ENCODE measurements at regions not wholly inside any gene's neighbourhood (a gene's known extent, or its start where the extent isn't known, plus 50 kb on each side); places are given as distances from the start of the nearest gene placed in this dataset.

DNA sequence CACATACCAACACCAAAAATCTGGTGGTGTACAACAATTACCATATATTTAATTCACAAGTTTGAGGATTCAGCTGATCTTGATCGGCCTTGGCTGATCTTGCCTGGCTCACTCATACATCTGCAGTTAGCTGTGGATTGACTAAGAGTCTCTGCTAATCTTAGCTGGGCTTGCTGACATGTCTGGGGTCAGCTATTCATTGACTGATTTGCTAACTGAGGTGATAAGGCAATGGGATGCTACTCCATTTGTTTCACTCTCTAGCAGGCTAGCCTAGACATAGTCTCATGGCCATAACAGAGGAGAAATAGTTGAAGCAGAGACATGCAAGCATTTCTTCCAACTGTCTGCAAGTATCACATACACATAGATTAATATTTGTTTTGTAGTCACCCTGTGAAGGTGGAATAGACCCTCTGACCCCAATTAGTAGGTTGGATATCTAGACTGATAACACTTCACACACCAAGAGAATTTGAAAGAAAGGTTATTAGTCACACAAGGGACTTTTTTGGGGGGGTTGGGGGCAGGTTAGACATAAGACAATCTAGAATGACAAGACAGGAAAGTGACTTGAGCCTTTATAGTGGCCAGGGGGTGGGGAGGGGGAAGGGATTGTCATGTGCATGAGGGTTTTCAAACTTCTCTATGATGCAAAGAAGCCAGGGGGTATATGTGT lies 142.3 kb downstream of the BARHL2 start:
- TF ChIP-seq, protein P1, sequence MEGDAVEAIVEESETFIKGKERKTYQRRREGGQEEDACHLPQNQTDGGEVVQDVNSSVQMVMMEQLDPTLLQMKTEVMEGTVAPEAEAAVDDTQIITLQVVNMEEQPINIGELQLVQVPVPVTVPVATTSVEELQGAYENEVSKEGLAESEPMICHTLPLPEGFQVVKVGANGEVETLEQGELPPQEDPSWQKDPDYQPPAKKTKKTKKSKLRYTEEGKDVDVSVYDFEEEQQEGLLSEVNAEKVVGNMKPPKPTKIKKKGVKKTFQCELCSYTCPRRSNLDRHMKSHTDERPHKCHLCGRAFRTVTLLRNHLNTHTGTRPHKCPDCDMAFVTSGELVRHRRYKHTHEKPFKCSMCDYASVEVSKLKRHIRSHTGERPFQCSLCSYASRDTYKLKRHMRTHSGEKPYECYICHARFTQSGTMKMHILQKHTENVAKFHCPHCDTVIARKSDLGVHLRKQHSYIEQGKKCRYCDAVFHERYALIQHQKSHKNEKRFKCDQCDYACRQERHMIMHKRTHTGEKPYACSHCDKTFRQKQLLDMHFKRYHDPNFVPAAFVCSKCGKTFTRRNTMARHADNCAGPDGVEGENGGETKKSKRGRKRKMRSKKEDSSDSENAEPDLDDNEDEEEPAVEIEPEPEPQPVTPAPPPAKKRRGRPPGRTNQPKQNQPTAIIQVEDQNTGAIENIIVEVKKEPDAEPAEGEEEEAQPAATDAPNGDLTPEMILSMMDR (conservative IDR thresholded peaks at IDR 0.05) = no peak
- no peak overlapping the region for H3K27ac ChIP-seq

DNA sequence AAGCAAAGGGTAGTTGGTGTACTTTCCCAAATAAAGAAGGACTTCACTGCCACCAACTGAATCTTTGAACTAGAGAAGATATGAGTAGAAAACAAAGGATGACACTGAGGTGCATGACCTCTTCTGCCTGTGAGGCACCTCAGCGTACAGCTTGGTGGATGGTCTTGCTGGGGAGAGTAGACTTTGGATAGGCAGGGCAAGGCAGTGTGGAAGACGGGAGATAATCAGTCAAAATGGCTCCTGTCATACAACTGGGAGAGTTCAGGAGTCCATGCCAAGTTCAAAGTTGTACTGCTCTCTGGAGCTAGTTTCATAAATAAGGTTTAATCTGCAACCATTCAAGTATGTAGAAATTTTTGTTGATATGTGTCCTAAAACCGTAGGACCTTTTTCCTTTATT lies 143.4 kb downstream of the BARHL2 start:
- TF ChIP-seq, protein P1 (conservative IDR thresholded peaks at IDR 0.05) = no peak
- H3K27ac ChIP-seq = no peak overlapping the region

DNA sequence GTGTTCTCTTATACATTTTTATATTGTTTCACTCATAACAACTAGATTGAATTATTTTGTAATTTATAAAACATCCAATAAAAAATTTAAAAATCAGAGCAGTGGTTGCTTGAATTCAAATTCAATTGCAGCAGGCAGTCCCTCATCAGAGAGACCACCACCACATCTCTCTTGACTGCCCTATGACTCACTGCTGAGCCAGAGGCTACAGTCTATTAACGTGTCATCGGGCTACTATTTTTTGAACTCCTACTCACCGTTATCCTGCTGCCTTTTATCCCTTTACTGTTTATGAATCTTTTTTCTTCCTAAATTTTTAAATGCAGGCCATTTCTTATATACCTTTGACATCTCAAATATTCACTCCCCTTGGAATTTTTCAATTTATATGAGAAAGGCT lies 144.7 kb downstream of the BARHL2 start:
- H3K27ac ChIP-seq = no peak overlapping the region
- TF ChIP-seq, protein P1 (conservative IDR thresholded peaks at IDR 0.05) = no peak

DNA sequence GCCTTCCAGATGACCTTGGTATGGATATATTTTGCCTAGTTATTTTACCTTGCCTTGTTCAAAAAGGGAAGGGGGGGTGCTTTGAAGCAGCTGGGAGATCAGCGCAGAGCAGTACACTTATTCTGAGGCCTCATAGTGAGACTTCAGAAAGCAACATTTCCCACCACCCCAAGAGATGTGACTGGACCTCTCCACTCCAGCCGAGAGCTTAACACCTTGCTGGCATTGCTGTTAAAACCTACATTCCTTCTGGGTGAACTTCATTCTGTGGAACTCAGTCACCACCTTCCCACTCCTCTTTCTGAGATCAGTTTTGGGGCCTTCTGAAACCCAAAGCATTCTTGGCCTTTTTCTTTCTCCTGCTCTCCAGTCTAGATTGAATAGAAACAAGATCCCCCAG lies 148.7 kb downstream of the BARHL2 start:
- TF ChIP-seq, protein P1 (conservative IDR thresholded peaks at IDR 0.05) = no peak
- H3K27ac ChIP-seq = no peak overlapping the region

DNA sequence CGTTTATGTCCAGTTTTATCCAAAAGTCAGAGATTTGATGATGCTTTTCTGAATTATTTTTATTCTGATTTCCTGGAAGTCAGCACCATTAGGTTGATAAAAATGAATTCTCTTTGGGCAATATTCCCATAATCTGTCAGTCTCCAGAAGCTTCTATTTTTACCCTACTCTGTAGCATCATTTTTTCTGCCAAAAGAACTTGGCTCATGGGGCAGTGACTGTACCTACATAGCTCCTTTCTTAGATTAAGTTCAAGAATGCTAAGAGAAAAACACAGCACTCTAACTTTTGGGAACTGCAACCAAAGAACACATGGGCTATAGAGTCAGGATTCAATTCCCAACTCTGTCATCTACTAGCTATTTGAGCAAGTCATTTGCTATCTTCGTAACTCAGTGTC lies 152.9 kb downstream of the BARHL2 start:
- TF ChIP-seq, protein P1 (conservative IDR thresholded peaks at IDR 0.05) = no peak
- H3K27ac ChIP-seq = no peak overlapping the region

DNA sequence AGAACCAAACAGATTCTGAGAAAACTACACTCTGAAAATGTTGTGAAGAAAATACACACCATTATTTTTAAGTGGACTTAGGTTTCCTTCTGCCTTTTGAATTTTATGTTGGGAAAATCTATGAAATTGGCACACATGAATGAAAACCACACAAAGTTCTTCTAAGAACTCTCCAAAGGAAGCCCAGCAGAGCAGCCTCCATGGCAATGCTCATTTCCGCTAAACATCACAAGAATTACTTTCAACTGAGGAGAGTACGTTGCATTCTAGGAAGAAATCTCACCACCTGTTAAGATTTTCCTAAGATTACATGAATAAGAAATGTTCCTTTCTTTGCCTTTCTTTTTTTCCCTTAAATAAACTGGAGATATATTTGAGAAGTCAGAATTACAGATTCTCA lies 154.2 kb downstream of the BARHL2 start:
- no peak overlapping the region for H3K27ac ChIP-seq
- TF ChIP-seq, protein P1 (conservative IDR thresholded peaks at IDR 0.05) = no peak

DNA sequence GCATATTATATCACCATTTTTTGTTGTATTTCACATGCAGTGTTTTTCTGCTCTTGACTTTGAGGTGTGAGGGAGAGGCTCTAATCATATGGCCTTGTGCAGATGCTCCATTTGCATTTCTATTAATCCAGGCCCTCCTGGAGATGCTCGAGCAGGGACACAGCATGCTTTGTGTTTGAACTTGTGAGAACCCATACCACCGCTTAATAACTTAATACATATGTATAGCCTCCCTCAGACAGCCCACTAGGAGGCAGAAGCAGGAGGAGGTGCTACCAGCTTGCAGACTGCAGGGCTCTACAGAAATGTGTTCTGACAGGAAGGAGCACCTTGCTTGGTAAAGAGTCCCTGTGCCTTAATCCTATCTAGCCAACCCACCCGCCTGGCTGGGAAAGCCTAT lies 155.2 kb downstream of the BARHL2 start:
- TF ChIP-seq, protein P1 (conservative IDR thresholded peaks at IDR 0.05) = no peak
- H3K27ac ChIP-seq = no peak overlapping the region

Measured in VCaP (cell line).